HEK293 (cell line): ENCODE measurements at regions not wholly inside any gene's neighbourhood (a gene's known extent, or its start where the extent isn't known, plus 50 kb on each side); places are given as distances from the start of the nearest gene placed in this dataset.

Source experiments
- CTCF ChIA-PET: fragments of 350-600 bp; formaldehyde crosslinking; extraction: SDS; loops from one replicate; lab custom pipeline; 2021; ENCODE audit warnings: antibody characterized with exemption; lab: Yijun Ruan, JAX
- POLR2A ChIA-PET: fragments of 300-600 bp; formaldehyde crosslinking; extraction: SDS; loops from one replicate; lab custom pipeline; 2020; ENCODE audit warnings: antibody characterized with exemption, inconsistent platforms; lab: Yijun Ruan, JAX
- H3K27ac ChIP-seq: fragments of 200-500 bp; sonication (Bioruptor generic); 2 replicates; pipeline ENCODE4 v1.5.1; 2014; ENCODE audit warnings: low read depth, low read length, control low read depth, inconsistent platforms; ENCODE audit errors: extremely low read depth
- H3K36me3 ChIP-seq, 2 experiments: fragments of 200-500 bp in 1 of 2; sonication (Bioruptor generic) in 1 of 2; 1 replicate in 1 of 2; 2 replicates in 1 of 2; pipeline ENCODE4 v1.5.1; 2014 to 2017; ENCODE audit warnings: inconsistent platforms in 2 of 2, low read length in 2 of 2; ENCODE audit not compliant: control insufficient read depth in 2 of 2, insufficient read depth in 1 of 2
- H3K4me1 ChIP-seq: fragments of 200-500 bp; sonication (Bioruptor generic); 2 replicates; pipeline ENCODE4 v1.5.1; 2014; ENCODE audit warnings: mild to moderate bottlenecking, low read length, inconsistent platforms; ENCODE audit not compliant: control insufficient read depth, insufficient read depth
- H3K4me3 ChIP-seq: 2 replicates; pipeline ENCODE4 v1.5.1; 2011; ENCODE audit warnings: low read depth, mild to moderate bottlenecking, control low read depth, low read length, moderate library complexity
- H3K9me3 ChIP-seq: fragments of 200-500 bp; sonication (Bioruptor generic); 2 replicates; pipeline ENCODE4 v1.5.1; 2014; ENCODE audit warnings: low read depth, low read length, inconsistent platforms; ENCODE audit not compliant: control insufficient read depth, insufficient read depth
- GLIS1 ChIP-seq: fragments of 450-650 bp; formaldehyde crosslinking; IDR thresholded peaks from 2 replicates; pipeline ENCODE4 v1.5.1; 2016; ENCODE audit warnings: missing biosample characterization, missing genetic modification characterization
- HOXC10 ChIP-seq: sonication (generic); formaldehyde crosslinking; IDR thresholded peaks from 2 replicates; pipeline ENCODE4 v1.8.1; 2023; ENCODE audit warnings: mild to moderate bottlenecking, missing genetic modification reagents
- MEIS1 ChIP-seq: sonication (generic); formaldehyde crosslinking; IDR thresholded peaks from 2 replicates; pipeline ENCODE4 v1.8.1; 2022; ENCODE audit warnings: missing genetic modification reagents, mild to moderate bottlenecking, borderline replicate concordance
- OSR2 ChIP-seq: fragments of 450-650 bp; formaldehyde crosslinking; IDR thresholded peaks from 2 replicates; pipeline ENCODE4 v1.5.1; 2016; ENCODE audit warnings: missing biosample characterization, missing genetic modification characterization
- WT1 ChIP-seq: fragments of 450-650 bp; formaldehyde crosslinking; IDR thresholded peaks from 2 replicates; pipeline ENCODE4 v1.5.1; 2016; ENCODE audit warnings: missing biosample characterization, missing genetic modification characterization
- ZBTB17 ChIP-seq: fragments of 450-650 bp; formaldehyde crosslinking; IDR thresholded peaks from 2 replicates; pipeline ENCODE4 v1.5.1; 2016; ENCODE audit warnings: missing biosample characterization, missing genetic modification characterization
- ZNF184 ChIP-seq: fragments of 450-650 bp; IDR thresholded peaks from 2 replicates; pipeline ENCODE4 v1.5.1; 2018; ENCODE audit warnings: missing biosample characterization, mild to moderate bottlenecking, missing genetic modification characterization
- ZNF214 ChIP-seq: fragments of 450-650 bp; formaldehyde crosslinking; IDR thresholded peaks from 2 replicates; pipeline ENCODE4 v1.5.1; 2017; ENCODE audit warnings: missing biosample characterization, mild to moderate bottlenecking, missing genetic modification characterization, borderline replicate concordance
- ZNF274 ChIP-seq, 2 experiments: fragments of 200-500 bp in 1 of 2; fragments of 450-650 bp in 1 of 2; sonication (Bioruptor generic) in 1 of 2; formaldehyde crosslinking in 1 of 2; IDR thresholded peaks; 2 replicates each; pipeline versions ENCODE4 v1.5.1 to v1.6.1; 2014 to 2016; ENCODE audit warnings: borderline replicate concordance in 1 of 2, inconsistent platforms in 1 of 2, low read length in 1 of 2, missing biosample characterization in 1 of 2, missing genetic modification characterization in 1 of 2
- ZNF354C ChIP-seq: fragments of 450-650 bp; formaldehyde crosslinking; IDR thresholded peaks from 2 replicates; pipeline ENCODE4 v1.5.1; 2016; ENCODE audit warnings: missing biosample characterization, missing genetic modification characterization, low read depth, borderline replicate concordance
- ZNF426 ChIP-seq: fragments of 450-650 bp; formaldehyde crosslinking; IDR thresholded peaks from 2 replicates; pipeline ENCODE4 v1.5.1; 2017; ENCODE audit warnings: missing biosample characterization, missing genetic modification characterization, mild to moderate bottlenecking, inconsistent platforms, moderate library complexity
- ZNF48 ChIP-seq: fragments of 450-650 bp; formaldehyde crosslinking; IDR thresholded peaks from 2 replicates; pipeline ENCODE4 v1.5.1; 2016; ENCODE audit warnings: missing biosample characterization, missing genetic modification characterization
- ZNF510 ChIP-seq: fragments of 450-650 bp; formaldehyde crosslinking; IDR thresholded peaks from 2 replicates; pipeline ENCODE4 v1.5.1; 2018; ENCODE audit warnings: mild to moderate bottlenecking, missing genetic modification characterization, missing biosample characterization; ENCODE audit not compliant: insufficient replicate concordance
- ZNF549 ChIP-seq: fragments of 450-650 bp; IDR thresholded peaks from 2 replicates; pipeline ENCODE4 v1.5.1; 2018; ENCODE audit warnings: missing biosample characterization, missing genetic modification characterization, mild to moderate bottlenecking, inconsistent platforms, moderate library complexity
- ZNF571 ChIP-seq: fragments of 450-650 bp; formaldehyde crosslinking; IDR thresholded peaks from 2 replicates; pipeline ENCODE4 v1.5.0; 2017; ENCODE audit warnings: missing biosample characterization, missing genetic modification characterization
- TF ChIP-seq, protein P1 (sequence below): fragments of 450-650 bp; formaldehyde crosslinking; IDR thresholded peaks from 2 replicates; pipeline ENCODE4 v1.5.1; 2016; ENCODE audit warnings: missing biosample characterization, missing genetic modification characterization
- TF ChIP-seq, protein P2 (sequence below): fragments of 450-650 bp; formaldehyde crosslinking; IDR thresholded peaks from 2 replicates; pipeline ENCODE4 v1.5.1; 2016; ENCODE audit warnings: missing biosample characterization, missing genetic modification characterization
- TF ChIP-seq, protein P3 (sequence below): fragments of 450-650 bp; formaldehyde crosslinking; IDR thresholded peaks from 2 replicates; pipeline ENCODE4 v1.5.1; 2016; ENCODE audit warnings: missing biosample characterization, missing genetic modification characterization, low read depth

DNA sequence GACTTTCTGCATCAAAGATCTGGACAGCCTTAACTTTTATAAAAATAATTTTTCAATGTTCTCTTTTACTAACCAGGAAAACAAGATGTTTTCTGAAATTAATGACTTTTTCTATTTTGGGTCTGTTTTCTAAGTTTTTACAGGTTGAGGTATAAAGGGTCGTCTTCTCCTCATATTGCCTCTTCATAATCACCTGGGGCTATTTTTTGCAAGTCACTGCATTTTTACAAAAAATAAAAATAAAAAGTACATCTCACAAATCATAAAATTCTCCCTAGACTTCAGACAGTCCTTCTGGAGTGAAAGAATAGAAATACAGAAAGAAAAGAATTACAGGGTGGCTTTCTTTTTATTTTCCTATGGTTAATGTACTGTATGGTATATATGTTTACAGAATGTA, 168.5 kb downstream of the PALM2AKAP2 start:
- H3K4me1 ChIP-seq = no peaks in the 10 kb centered on the region
- no peaks in the 10 kb centered on the region for H3K36me3 ChIP-seq
- H3K4me3 ChIP-seq = no peak overlapping the region
- ChIA-PET POLR2A (no interaction called here), CTCF (no interaction called here)
- TF ChIP-seq GLIS1 = no peak
- TF ChIP-seq, protein P1, sequence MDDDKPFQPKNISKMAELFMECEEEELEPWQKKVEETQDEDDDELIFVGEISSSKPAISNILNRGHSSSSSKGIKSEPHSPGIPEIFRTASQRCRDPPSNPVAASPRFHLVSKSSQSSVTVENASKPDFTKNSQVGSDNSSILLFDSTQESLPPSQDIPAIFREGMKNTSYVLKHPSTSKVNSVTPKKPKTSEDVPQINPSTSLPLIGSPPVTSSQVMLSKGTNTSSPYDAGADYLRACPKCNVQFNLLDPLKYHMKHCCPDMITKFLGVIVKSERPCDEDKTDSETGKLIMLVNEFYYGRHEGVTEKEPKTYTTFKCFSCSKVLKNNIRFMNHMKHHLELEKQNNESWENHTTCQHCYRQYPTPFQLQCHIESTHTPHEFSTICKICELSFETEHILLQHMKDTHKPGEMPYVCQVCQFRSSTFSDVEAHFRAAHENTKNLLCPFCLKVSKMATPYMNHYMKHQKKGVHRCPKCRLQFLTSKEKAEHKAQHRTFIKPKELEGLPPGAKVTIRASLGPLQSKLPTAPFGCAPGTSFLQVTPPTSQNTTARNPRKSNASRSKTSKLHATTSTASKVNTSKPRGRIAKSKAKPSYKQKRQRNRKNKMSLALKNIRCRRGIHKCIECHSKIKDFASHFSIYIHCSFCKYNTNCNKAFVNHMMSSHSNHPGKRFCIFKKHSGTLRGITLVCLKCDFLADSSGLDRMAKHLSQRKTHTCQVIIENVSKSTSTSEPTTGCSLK (tag by site-specific recombination) = no peak
- TF ChIP-seq ZNF354C (tag by site-specific recombination) = no peak
- no peak for TF ChIP-seq HOXC10
- TF ChIP-seq ZNF274 (IDR thresholded peaks at IDR 0.05; ENCODE audit: low read length) = no peak
- no peak for TF ChIP-seq ZNF274 (tag by site-specific recombination; IDR thresholded peaks at IDR 0.05; ENCODE audit: borderline replicate concordance)
- TF ChIP-seq ZNF510 (tag by site-specific recombination) = no peak
- TF ChIP-seq ZNF426 (tag by site-specific recombination) = no peak
- TF ChIP-seq WT1 (tag by site-specific recombination) = no peak
- H3K27ac ChIP-seq = no peak overlapping the region
- no peaks in the 10 kb centered on the region for H3K9me3 ChIP-seq

DNA sequence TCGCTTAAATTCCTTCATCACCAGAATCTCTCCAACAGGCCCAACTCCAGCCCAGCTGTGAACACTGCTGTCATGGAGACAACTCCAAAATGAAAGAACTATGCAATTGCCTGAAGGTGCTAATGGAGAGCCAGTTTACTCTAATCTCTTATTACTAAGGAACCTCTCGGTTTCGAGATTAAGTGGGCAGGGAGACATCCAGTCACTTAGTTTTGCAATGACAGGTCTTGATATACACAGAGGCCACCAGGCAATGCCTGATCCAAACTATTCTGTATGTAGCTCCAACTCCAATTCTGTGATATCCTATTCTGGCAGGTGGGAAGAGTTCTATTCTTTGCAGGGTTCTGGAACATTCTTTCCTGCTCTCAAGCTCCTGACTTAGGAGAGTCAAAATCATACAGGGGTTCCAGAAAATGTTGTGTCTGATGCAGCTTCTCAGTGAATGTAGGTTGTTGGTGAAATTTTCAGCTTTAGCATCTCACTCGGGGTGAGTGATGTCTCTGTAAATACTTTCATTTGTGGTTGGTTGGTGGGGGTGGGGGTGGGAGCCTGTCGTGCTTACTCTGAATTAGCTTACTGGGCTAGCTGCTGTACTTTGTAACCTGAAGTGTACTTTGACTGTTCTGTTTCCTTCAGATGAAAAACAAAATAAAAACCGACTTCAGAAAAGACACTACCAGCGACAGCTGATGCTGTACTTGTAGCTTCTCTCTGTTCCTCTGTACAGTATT, 170.9 kb downstream of the PALM2AKAP2 start:
- Histone ChIP-seq H3K4me3 (no peak overlapping the region), H3K27ac (no peak overlapping the region), H3K4me1 (no peaks in the 10 kb centered on the region), H3K9me3 (no peaks in the 10 kb centered on the region), H3K36me3 (no peaks in the 10 kb centered on the region)
- TF ChIP-seq MEIS1 (CRISPR knock-in tag) = no peak
- no peak for TF ChIP-seq ZNF549 (tag by site-specific recombination)
- no peak for TF ChIP-seq ZNF571
- TF ChIP-seq ZNF214 (tag by site-specific recombination) = no peak
- CTCF ChIA-PET = interaction anchor here (0.8 to 1.7 kb wide), 3 partner anchors 11 to 48 kb away, joined by 3 to 4 read pairs (median 4); no protein-coding TSS in a partner anchor
- POLR2A ChIA-PET = no interaction called here

DNA sequence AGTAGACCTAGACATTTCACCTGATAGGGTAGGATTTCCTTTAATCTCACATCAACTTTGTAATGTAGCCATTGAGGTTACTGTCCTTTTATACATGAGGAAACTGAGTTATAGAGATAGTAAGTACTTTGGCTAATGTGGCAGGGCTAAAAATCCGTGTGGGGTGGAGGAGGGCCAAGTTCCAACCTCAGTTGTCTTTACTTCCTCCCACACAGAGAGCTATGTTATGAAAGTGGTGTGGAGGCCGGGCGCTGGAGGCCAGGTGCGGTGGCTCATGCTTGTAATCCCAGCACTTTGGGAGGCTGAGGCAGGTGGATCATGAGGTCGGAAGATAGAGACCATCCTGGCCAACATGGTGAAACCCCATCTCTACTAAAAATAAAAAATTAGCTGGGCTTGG, 173.3 kb downstream of the PALM2AKAP2 start:
- H3K9me3 ChIP-seq = no peaks in the 10 kb centered on the region
- TF ChIP-seq, protein P2, sequence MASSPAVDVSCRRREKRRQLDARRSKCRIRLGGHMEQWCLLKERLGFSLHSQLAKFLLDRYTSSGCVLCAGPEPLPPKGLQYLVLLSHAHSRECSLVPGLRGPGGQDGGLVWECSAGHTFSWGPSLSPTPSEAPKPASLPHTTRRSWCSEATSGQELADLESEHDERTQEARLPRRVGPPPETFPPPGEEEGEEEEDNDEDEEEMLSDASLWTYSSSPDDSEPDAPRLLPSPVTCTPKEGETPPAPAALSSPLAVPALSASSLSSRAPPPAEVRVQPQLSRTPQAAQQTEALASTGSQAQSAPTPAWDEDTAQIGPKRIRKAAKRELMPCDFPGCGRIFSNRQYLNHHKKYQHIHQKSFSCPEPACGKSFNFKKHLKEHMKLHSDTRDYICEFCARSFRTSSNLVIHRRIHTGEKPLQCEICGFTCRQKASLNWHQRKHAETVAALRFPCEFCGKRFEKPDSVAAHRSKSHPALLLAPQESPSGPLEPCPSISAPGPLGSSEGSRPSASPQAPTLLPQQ (tag by site-specific recombination) = no peak
- TF ChIP-seq ZNF426 (tag by site-specific recombination) = no peak
- TF ChIP-seq ZNF510 (tag by site-specific recombination) = no peak
- TF ChIP-seq, protein P3, sequence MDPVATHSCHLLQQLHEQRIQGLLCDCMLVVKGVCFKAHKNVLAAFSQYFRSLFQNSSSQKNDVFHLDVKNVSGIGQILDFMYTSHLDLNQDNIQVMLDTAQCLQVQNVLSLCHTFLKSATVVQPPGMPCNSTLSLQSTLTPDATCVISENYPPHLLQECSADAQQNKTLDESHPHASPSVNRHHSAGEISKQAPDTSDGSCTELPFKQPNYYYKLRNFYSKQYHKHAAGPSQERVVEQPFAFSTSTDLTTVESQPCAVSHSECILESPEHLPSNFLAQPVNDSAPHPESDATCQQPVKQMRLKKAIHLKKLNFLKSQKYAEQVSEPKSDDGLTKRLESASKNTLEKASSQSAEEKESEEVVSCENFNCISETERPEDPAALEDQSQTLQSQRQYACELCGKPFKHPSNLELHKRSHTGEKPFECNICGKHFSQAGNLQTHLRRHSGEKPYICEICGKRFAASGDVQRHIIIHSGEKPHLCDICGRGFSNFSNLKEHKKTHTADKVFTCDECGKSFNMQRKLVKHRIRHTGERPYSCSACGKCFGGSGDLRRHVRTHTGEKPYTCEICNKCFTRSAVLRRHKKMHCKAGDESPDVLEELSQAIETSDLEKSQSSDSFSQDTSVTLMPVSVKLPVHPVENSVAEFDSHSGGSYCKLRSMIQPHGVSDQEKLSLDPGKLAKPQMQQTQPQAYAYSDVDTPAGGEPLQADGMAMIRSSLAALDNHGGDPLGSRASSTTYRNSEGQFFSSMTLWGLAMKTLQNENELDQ = no peak
- TF ChIP-seq OSR2 (tag by site-specific recombination) = no peak
- TF ChIP-seq ZNF48 (tag by site-specific recombination) = no peak
- TF ChIP-seq WT1 (tag by site-specific recombination) = no peak
- no peak for TF ChIP-seq ZBTB17 (tag by site-specific recombination)
- TF ChIP-seq ZNF184 = no peak
- no peaks in the 10 kb centered on the region; the same call in 1 of the 2 replicates for H3K4me1 ChIP-seq
- H3K36me3 ChIP-seq = no peaks in the 10 kb centered on the region
- no peak overlapping the region for H3K4me3 ChIP-seq
- ChIA-PET CTCF (interaction anchor here (0.6 kb wide), 1 partner anchor 26 kb away, joined by 3 read pairs; no protein-coding TSS in a partner anchor), POLR2A (no interaction called here)
- no peak overlapping the region for H3K27ac ChIP-seq
